ENCODE measurements at regions not wholly inside any gene's neighbourhood (a gene's known extent, or its start where the extent isn't known, plus 50 kb on each side); places are given as distances from the start of the nearest gene placed in this dataset.
"Not testable (repeated sequence)": the region's sequence is repeated elsewhere in the genome, so short reads cannot be mapped to it uniquely, and the experiment has no call there.

DNA sequence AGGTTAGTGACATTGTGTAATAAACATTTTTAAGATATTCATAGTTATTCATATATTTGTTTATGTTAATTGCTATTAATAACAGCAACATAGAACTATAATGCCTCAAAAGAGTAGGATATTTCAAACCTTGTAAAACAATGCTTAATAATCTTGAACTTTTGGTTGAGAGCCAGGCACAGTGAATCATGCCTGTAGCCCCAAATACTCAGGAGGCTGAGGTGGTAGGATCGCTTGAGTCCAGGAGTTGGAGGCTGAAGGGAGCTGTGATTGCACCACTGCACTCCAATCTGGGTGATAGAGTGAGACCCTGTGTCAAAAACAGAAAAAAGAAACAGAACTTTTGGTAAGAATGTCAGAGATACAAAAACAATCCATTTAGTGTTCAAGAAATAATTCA, 213.9 kb upstream of the SLITRK1 start:
- DNase-seq: no peak

DNA sequence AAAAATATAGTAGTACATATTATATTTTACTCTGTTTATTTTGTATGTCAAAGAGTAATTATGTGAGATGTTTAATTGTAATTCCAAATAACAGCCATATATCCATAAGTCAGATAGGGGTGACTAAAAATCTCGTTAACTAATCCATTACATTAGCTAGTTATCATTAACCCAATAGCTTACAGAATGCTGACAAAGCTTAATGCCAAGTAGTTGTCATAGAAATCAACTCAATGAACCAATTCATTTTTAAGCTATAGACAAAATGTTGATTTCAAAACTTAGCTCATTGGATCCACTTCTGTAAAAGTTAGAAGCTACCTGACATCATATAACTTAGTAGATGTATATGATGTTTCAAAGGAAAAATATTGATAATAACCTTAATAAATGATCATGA, 206.7 kb upstream of the SLITRK1 start:
- DNase-seq: no peak

GRCh38 chr13:84086847-84087162, 204.5 kb upstream of the SLITRK1 start:
- no peak for DNase-seq

- not testable (repeated sequence) for DNase-seq
These were observed 204.0 kb upstream of the SLITRK1 start for GRCh38 chr13:84086098-84086846.

DNA sequence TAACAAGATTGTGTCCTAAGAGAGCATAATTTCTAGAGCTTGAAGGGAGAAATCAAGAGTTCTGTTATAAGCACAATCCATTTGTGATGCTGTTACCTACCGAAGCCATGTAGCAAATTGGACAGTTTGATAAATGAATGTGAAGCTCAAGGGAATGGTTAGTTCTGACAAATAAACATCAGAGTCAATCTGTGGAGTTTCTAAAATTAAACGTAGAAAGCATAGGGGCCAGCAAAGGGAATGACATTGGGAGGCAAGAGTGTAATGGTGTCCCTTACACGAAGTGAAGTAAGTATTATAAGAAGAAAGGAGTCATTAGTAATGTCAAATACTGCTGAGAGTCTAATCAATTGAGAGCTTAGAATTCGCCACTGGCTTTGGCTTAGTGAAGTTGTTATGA, 200.2 kb upstream of the SLITRK1 start:
- no peak for DNase-seq

DNA sequence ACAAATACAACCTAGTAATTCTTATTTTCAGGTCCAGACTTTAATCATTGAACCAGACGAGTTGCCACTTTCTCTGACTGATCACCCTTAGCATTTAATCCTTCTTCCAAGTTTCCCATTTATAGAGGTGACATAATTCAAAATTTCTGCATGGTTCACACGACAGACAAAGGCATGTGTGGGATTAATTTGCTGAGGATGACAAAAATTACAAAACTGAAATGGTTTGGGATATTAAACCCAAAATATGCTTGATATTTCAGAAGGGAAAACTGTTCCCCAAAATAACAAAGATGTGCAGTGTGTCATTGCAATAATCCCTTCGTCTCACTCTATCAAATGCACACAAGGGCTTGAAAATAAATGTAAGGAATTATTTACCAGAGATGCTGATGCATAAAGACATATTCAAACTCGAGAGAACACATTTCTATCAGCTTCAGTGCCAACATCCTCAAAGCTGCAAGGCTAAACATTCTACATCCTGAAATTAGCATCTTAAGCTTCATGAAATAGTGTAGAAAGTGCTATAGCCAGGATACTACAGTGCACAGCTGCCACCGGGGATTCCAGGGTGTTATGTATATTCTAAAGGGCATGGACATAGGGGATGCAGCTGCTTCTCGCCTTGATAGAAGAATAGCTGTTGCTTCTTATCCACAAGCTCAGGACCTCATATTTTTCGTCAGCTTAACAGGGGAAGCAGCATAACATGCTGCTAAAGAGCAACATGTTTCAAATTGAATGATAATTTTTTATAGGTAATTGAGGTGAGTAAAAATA, 198.7 kb upstream of the SLITRK1 start:
- no peak for DNase-seq

- no peak for DNase-seq
These were observed 195.0 kb upstream of the SLITRK1 start for GRCh38 chr13:84077271-84077670.

GRCh38 chr13:84076280-84076679, 194.0 kb upstream of the SLITRK1 start:
- no peak for DNase-seq

DNA sequence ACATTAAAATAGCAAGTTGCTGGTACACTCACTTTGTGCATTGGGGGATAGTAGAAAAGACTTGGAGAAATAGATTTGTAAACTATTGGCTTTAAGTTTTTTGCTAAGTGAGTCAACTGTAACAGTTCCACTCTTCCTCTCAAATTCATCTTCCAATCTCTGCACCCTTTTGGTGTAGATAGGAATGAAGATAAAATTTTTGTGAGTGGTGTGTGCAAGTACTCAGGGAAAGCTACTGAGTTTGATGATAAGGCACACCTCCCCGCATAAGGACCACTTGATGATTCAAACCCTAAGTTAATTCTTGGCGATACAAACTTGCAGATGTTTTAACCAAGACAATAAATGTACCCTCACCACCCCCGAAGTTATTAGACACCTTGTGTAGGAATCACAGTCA, 168.3 kb upstream of the SLITRK1 start:
- DNase-seq: no peak

DNA sequence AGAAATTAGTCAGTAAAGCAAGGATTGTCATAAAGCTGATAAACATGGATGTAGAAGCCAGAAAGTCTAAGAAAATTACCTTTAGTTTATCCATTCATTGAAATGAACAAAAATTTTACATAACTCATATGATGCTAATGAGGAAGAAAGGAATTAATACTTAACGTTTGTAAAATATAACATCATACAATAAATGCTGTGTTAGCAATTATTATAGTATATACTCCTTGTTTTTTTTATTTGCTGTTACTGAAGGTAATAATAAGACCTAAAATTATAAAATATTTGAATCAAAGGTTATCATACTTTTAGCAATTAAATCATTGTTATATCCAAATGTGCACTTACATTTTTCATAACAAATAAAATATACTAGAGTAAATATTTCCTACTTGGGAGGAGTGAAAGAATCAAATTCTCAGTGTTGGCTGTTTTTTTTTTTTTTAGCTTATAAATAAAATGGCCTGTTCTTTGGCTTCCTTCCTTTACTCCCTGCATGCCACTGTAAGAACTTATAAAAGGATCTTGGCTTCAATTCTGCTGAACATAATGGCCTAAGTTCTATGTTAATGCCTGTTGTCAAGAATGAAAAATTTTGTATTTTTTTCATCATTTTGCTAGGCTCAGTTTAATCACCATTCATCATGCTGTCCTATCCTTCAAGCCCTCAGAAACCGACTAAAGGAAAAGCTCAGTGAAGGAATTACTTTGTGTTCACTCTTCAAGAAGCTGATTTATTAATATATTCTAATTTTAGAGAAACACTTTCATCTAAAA, 167.4 kb upstream of the SLITRK1 start:
- no peak for DNase-seq

GRCh38 chr13:84044805-84045204, 162.5 kb upstream of the SLITRK1 start:
- DNase-seq: no peak

DNA sequence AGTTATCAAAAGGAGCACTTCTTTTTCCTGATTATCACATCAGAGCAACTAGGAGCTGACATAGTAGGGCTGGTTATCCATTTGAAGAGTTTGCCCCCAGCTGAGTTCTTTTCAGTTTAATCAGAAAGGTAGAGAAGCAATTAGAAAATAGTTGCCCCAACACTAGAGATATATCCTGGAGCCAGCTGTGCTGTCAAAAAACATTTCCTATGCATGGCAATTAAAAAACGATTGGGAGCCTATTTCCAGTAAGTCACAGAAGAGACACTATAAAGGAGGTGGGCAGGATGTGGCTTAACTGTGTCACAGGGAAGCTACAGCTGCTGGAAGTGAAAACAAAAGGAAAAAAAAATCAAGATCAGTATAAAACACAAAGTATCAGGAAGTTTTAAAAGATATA, 155.7 kb upstream of the SLITRK1 start:
- peak; percentile 35 for DNase-seq

GRCh38 chr13:84032116-84032515, 149.8 kb upstream of the SLITRK1 start:
- DNase-seq: no peak

DNA sequence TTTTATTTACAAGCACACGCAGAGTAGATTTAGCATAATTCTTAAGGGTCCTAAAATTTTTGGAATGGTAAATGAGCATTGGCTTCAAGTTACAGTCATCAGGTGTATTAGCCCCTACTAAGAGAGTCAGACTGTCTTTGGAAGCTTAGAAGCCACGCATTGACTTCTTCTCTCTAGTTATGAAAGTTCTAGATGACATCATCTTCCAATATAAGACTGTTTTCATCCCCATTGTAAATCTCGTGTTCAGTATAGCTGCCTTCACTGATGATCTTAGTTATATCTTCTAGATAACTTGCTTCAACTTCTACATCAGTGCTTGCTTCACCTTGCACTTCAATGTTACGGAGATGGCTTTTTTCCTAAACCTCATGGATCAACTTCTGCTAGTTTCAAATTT, 148.8 kb upstream of the SLITRK1 start:
- no peak for DNase-seq

DNA sequence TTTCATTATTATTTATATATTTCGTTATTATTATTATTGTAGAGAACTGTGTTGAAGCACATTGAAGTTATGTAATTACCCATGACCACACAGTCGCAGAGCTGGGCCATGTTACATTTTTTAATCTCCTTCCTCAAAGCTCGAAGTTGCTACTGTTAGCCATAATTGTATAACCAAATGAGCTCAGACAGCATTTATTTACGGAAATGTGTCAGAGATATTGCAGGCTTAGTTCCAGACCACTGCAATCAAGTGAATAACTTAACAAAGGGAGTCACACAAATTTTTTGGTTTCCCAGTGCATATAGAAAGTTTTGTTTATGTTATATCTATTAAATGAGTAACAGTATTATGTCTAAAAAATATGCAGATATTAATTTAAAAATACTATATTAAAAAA, 147.1 kb upstream of the SLITRK1 start:
- DNase-seq: no peak

DNA sequence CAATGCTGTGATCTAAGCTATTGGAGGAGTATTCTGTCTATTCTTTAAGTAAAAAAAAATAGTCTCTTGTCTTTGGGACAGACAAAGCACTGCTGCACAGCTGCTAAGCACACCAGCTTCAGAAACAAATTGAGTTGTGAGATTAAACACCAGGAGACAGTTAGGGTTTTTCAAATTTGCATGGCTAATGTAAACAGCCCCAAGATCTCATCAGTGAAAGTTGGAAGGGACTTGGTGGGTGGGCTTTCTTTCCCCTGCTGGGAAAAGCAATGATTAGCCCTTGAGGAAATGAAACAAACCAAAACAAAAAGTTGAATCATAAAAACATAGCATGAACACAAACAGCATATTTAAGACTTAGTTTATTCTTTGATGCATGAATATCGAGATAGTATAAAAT, 143.6 kb upstream of the SLITRK1 start:
- DNase-seq: no peak

DNA sequence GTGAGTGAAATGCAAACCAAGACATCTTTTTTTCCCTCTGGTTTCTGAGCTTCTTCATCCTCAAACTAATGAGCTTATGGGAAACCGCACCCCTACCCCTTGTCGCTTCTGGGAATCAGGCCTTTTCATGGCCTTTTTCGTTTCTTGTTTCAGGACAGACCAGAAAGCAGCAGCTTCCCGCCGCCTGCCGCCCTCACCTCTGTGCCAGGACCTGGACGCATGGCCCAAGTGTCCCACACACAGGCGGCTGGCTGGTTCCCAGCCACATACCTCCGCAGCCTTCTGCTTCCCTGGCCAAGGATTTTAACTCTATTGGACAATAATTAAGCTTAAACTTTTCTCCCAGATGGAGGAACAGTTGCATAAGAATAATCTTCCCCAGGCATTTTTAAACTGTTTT, 114.1 kb upstream of the SLITRK1 start:
- DNase-seq: no peak

DNA sequence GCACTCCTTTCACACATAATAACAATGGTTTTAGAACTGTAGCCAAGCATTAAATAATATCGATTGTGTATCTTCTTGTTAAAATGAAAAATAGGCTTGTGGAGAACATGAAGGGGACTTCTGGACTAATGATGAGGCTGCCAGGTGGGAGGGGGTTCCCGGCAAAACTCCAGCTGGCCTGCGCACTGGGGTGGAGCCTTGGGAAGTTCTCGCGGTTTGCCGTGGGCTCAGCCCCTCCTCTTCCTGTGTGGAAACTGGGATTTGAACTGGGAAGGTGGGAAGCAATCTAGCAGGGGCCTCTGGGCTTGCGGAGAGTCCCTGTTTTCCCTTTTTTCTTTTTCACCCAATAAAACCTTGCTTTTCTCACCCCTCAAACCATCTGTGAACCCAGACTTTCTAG, 113.7 kb upstream of the SLITRK1 start:
- DNase-seq: no peak

DNA sequence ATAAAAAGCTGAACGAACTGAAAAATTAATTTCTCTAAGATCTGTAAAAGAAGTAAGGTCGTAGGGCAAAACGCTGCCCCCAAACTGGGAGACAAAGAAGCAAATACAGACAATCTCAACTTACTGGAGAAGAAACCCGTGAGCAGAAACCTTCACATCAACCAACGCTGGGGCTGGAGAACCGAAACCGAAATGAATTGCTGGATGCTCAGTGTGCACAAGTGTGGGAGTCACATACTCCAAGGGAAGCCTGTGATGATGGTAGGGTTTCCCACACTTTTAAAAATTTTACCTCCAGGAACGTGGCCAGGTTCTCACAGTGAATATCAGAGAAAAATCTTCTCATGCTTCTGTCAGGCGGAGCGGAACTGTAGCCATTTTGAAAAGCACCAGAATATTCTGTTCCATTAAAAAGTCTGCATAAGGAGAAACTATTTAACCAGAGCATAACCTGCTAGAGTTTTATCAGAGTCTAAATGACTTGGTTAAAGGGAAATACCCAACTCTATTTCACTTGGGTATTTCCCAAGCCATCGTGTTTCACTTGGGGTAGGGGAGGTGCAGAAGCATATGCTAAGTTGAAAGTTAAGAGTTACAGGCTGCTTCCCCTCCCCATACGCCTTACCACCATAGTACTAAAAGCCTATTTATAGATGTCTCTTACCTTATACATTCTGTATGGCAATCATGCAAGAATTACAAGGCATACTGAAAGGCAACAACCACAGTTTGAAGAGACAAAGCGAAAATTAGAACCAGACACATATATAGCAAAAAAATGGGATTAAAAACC, 110.5 kb upstream of the SLITRK1 start:
- DNase-seq: no peak

GRCh38 chr13:83987394-83987793, 105.1 kb upstream of the SLITRK1 start:
- no peak for DNase-seq

- no peak for DNase-seq
These were observed 102.5 kb upstream of the SLITRK1 start for GRCh38 chr13:83984793-83985192.

DNA sequence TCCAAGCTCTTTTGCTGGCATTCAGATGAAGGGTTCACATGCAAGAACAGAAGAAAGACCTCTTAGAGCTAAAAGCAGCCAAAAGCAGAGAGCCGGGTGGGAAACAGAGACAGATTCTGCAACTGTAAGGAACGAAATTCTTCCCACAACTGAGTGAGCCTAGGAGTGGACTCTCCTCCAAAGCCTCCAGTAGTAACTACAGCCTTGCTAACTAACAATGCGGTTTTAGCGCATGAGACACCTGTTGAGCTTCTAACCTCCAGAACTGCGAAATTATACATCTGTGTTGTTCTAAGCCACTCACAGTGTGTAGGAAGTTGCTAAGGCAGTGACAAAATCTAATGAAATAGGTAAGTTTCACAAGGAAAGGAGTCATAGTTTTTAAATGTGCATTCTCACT, 98.1 kb upstream of the SLITRK1 start:
- DNase-seq: no peak

DNA sequence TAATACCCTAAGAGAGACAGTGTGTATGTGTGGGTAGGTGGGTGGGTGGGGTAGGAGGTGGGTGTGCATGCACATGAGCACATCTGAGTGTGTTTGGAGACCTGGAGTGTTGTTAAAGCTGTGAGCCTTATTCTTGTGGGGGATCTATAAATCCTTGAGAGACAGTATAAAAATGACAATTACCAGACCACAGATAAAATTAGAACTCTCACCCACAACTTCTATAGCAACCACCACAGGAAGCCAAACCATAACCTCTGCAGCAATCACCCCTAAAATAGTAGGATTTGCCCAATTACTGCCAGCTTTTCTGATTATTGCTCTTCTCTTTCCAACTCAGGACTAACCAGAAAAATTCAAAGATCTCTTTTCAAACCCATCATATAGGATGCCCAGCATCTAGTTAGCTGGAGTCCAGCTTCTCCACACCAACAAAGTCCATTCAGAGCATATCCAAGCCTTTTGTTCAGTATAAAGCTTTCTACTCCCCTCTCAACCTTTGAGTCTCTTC, 93.4 kb upstream of the SLITRK1 start:
- no peak for DNase-seq

All from NCI-H345 (cell line).